Endothelial cell of umbilical vein (primary cell): ENCODE measurements at regions not wholly inside any gene's neighbourhood (a gene's known extent, or its start where the extent isn't known, plus 50 kb on each side); places are given as distances from the start of the nearest gene placed in this dataset.

Experiments
- BruUV-seq: library from RNA; stranded (reverse); fragments of 400-500 nt; replicated peaks from 2 replicates; lab custom pipeline; 2021; lab: Mats Ljungman, UMichigan
- CTCF ChIA-PET: fragments of 300-600, 350-600 bp; sonication (Branson Sonifier 250); formaldehyde crosslinking; loops from one replicate; lab custom pipeline; 2021; ENCODE audit warnings: antibody characterized with exemption, inconsistent platforms; lab: Charles Lee
- POLR2A ChIA-PET: fragments of 300-600, 350-600 bp; sonication (Branson Sonifier 250); formaldehyde crosslinking; loops from one replicate; lab custom pipeline; 2021; ENCODE audit warnings: antibody characterized with exemption, inconsistent platforms; lab: Charles Lee
- DNase-seq: peaks from one replicate; pipeline ENCODE4 v3.0.0-alpha.2; 2011; ENCODE audit warnings: low read depth, low spot score
- FAIRE-seq: peaks from 2 replicates; lab custom pipeline; 2011; peaks lifted over from hg19 to GRCh38; lab: Jason Lieb, UNC
- H2AFZ ChIP-seq: 2 replicates; pipeline ENCODE4 v1.6.0; 2012; ENCODE audit warnings: low read depth, low read length, control low read depth, inconsistent platforms
- H3K27ac ChIP-seq: 2 replicates; pipeline ENCODE4 v1.5.1; 2011; ENCODE audit warnings: low read depth, mild to moderate bottlenecking, control low read depth, low read length, moderate library complexity; ENCODE audit not compliant: insufficient read depth
- H3K27me3 ChIP-seq, 2 experiments: 2 replicates each; pipeline versions ENCODE4 v1.6.0 to v1.6.1; 2011; ENCODE audit warnings: low read length in 2 of 2, mixed read lengths in 1 of 2; ENCODE audit not compliant: control insufficient read depth in 2 of 2, insufficient read depth in 2 of 2
- H3K36me3 ChIP-seq, 2 experiments: 2 replicates in 1 of 2; 3 replicates in 1 of 2; pipeline ENCODE4 v1.5.1; 2011; ENCODE audit warnings: low read length in 2 of 2, mild to moderate bottlenecking in 1 of 2, moderate library complexity in 1 of 2; ENCODE audit not compliant: control insufficient read depth in 2 of 2, insufficient read depth in 2 of 2; ENCODE audit errors: extremely low read depth in 1 of 2
- H3K4me1 ChIP-seq: 3 replicates; pipeline ENCODE4 v1.5.1; 2011; ENCODE audit warnings: mild to moderate bottlenecking, low read length; ENCODE audit not compliant: control insufficient read depth, insufficient read depth; ENCODE audit errors: extremely low read depth
- H3K4me2 ChIP-seq: 2 replicates; pipeline ENCODE4 v1.6.1; 2011; ENCODE audit warnings: low read length, control low read depth, mixed read lengths; ENCODE audit not compliant: insufficient read depth
- H3K4me3 ChIP-seq, 3 experiments: fragments of 200-600 bp in 1 of 3; sonication (generic), shearing (Covaris generic) in 1 of 3; replicated peaks in 1 of 3; 2 replicates each; pipeline ENCODE4 v1.5.1; 2011 to 2016; ENCODE audit warnings: control low read depth in 3 of 3, low read length in 3 of 3, mild to moderate bottlenecking in 2 of 3, inconsistent platforms in 1 of 3, low read depth in 1 of 3, moderate library complexity in 1 of 3; ENCODE audit not compliant: insufficient read depth in 1 of 3
- H3K79me2 ChIP-seq: 2 replicates; pipeline ENCODE4 v1.6.0; 2012; ENCODE audit warnings: low read length, inconsistent platforms; ENCODE audit not compliant: control insufficient read depth, insufficient read depth
- H3K9ac ChIP-seq: replicated peaks from 2 replicates; pipeline ENCODE3; 2011; ENCODE audit warnings: low read length, control low read depth; ENCODE audit not compliant: insufficient read depth; ENCODE audit errors: extremely low read depth
- H3K9me1 ChIP-seq: replicated peaks from 3 replicates; pipeline ENCODE4 v1.6.0; 2011; ENCODE audit warnings: mild to moderate bottlenecking, low read length; ENCODE audit not compliant: control insufficient read depth, insufficient read depth; ENCODE audit errors: extremely low read depth
- H3K9me3 ChIP-seq: replicated peaks from 2 replicates; pipeline ENCODE4 v1.5.1; 2012; ENCODE audit warnings: low read length, inconsistent platforms; ENCODE audit not compliant: control insufficient read depth, insufficient read depth
- H4K20me1 ChIP-seq: replicated peaks from 2 replicates; pipeline ENCODE3; 2011; ENCODE audit warnings: mild to moderate bottlenecking, low read length; ENCODE audit not compliant: control insufficient read depth, insufficient read depth; ENCODE audit errors: extremely low read depth
- EZH2 ChIP-seq: IDR thresholded peaks from 2 replicates; pipeline ENCODE4 v1.6.1; 2012; ENCODE audit warnings: borderline replicate concordance, low read depth, mild to moderate bottlenecking, moderate library complexity, low read length, inconsistent platforms; ENCODE audit not compliant: severe bottlenecking
- FOS ChIP-seq: IDR thresholded peaks from 2 replicates; pipeline ENCODE4 v1.6.1; 2011; ENCODE audit warnings: mild to moderate bottlenecking, low read length, moderate library complexity, borderline replicate concordance; ENCODE audit not compliant: insufficient read depth
- GATA2 ChIP-seq: IDR thresholded peaks from 2 replicates; pipeline ENCODE4 v1.7.0; 2011; ENCODE audit warnings: low read depth, mild to moderate bottlenecking, moderate library complexity, mixed read lengths, low read length; ENCODE audit not compliant: insufficient read length, insufficient read depth
- JUN ChIP-seq: IDR thresholded peaks from 2 replicates; pipeline ENCODE4 v1.6.1; 2011; ENCODE audit warnings: borderline replicate concordance, low read depth; ENCODE audit not compliant: insufficient read length, insufficient read depth
- MYC ChIP-seq: IDR thresholded peaks from one replicate; pipeline ENCODE4 v1.6.1; 2011; ENCODE audit warnings: mild to moderate bottlenecking, low read depth, low read length
- POLR2A ChIP-seq: IDR thresholded peaks from 2 replicates; pipeline ENCODE4 v1.6.1; 2012; ENCODE audit warnings: low read depth, mild to moderate bottlenecking, control low read depth, low read length
- POLR2AphosphoS5 ChIP-seq: IDR thresholded peaks from 2 replicates; pipeline ENCODE4 v1.6.1; 2012; ENCODE audit warnings: low read depth, mild to moderate bottlenecking, control low read depth, low read length, moderate library complexity; ENCODE audit not compliant: insufficient read depth
- dilution Hi-C: fragments of 300-500 bp; cut with MboI; formaldehyde crosslinking; loops from one replicate; pipeline ENCODE4 v1.15.0; 2019; ENCODE audit warnings: low sequenced_read_pairs; ENCODE audit not compliant: extremely low pct_ligation_motif_present
- intact Hi-C: fragments of 100-400 bp; cut with micrococcal nuclease; formaldehyde crosslinking; loops from one replicate; pipeline ENCODE4 v1.10.0; 2022
- TF ChIP-seq, protein P1 (sequence below): IDR thresholded peaks from 2 replicates; pipeline ENCODE4 v1.6.1; 2011; ENCODE audit not compliant: insufficient read depth, insufficient read length
- TF ChIP-seq, protein P2 (sequence below), 2 donors: IDR thresholded peaks; 1 replicate in 1 of 2; 2 replicates in 1 of 2; pipeline ENCODE4 v1.5.1; 2011; ENCODE audit warnings: low read length in 2 of 2, mild to moderate bottlenecking in 2 of 2, moderate library complexity in 2 of 2, control low read depth in 1 of 2, inconsistent platforms in 1 of 2, low read depth in 1 of 2; ENCODE audit not compliant: insufficient read depth in 1 of 2; ENCODE audit errors: extremely low read depth in 1 of 2

DNA sequence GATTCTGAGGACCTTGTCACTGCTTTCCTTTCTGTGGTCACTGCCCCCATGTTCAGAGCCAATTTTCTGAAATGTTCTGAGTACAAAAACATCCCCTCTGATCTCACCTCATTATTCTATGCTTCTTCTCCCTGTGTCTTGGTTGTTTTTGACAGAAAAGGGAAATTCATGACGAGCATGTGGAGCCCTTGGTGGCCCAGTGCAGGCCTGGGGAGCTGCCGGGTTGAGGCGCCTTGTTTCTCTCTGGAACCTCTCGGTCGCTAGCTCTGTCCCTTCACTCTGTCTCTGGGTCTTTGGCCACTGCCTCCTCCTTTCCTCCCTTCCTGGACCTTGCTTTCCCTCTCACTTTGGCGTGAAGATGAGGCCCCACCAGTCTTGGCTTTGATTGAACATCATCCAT lies 63.0 kb upstream of the THY1 start:
- Histone ChIP-seq H3K27me3 (peaks cover 0 to 2% of the 10 kb centered on the region in 2 experiments), H3K9me1 (no peaks in the 10 kb centered on the region), H3K4me3 (no peak overlapping the region), H3K4me1 (no peaks in the 10 kb centered on the region), H3K9ac (no peak overlapping the region), H3K27ac (no peak overlapping the region), H3K79me2 (no peaks in the 10 kb centered on the region), H2AFZ (no peak overlapping the region), H3K4me2 (no peak overlapping the region), H3K9me3 (no peaks in the 10 kb centered on the region), H3K36me3 (no peaks in the 10 kb centered on the region), H4K20me1 (no peaks in the 10 kb centered on the region)
- dilution Hi-C loops (no loop called here), intact Hi-C loops (no loop called here)
- no peak for TF ChIP-seq EZH2
- no peak for TF ChIP-seq MYC
- no peak for TF ChIP-seq POLR2A
- TF ChIP-seq, protein P1, sequence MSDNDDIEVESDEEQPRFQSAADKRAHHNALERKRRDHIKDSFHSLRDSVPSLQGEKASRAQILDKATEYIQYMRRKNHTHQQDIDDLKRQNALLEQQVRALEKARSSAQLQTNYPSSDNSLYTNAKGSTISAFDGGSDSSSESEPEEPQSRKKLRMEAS, result no peak
- no peak for TF ChIP-seq JUN
- TF ChIP-seq, protein P2, sequence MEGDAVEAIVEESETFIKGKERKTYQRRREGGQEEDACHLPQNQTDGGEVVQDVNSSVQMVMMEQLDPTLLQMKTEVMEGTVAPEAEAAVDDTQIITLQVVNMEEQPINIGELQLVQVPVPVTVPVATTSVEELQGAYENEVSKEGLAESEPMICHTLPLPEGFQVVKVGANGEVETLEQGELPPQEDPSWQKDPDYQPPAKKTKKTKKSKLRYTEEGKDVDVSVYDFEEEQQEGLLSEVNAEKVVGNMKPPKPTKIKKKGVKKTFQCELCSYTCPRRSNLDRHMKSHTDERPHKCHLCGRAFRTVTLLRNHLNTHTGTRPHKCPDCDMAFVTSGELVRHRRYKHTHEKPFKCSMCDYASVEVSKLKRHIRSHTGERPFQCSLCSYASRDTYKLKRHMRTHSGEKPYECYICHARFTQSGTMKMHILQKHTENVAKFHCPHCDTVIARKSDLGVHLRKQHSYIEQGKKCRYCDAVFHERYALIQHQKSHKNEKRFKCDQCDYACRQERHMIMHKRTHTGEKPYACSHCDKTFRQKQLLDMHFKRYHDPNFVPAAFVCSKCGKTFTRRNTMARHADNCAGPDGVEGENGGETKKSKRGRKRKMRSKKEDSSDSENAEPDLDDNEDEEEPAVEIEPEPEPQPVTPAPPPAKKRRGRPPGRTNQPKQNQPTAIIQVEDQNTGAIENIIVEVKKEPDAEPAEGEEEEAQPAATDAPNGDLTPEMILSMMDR (IDR thresholded peaks at IDR 0.05; ENCODE audit: extremely low read depth in 1 of 2, insufficient read depth in 1 of 2, low read depth in 1 of 2, low read length in 2 of 2), result no peak
- no peak for TF ChIP-seq POLR2AphosphoS5
- no peak for TF ChIP-seq GATA2
- no peak for TF ChIP-seq FOS
- no peak for DNase-seq
- ChIA-PET POLR2A (no interaction called here), CTCF (interaction anchor here (1.8 kb wide), 1 partner anchor 623 kb away, joined by 9 read pairs; no protein-coding TSS in a partner anchor)
- no TSS peak for BruUV-seq
- no peak for FAIRE-seq
